RWPE1 (cell line): ENCODE measurements at regions not wholly inside any gene's neighbourhood (a gene's known extent, or its start where the extent isn't known, plus 50 kb on each side); places are given as distances from the start of the nearest gene placed in this dataset.

Source experiments
- CTCF ChIA-PET: fragments of 350-600 bp; sonication (Branson Sonifier 250); formaldehyde crosslinking; extraction: SDS; loops from one replicate; lab custom pipeline; 2021; lab: Yijun Ruan, JAX
- POLR2A ChIA-PET: fragments of 400-600 bp; formaldehyde crosslinking; extraction: SDS; loops from one replicate; lab custom pipeline; 2020; ENCODE audit warnings: antibody characterized with exemption; ENCODE audit not compliant: low non-redundant PET; lab: Yijun Ruan, JAX
- DNase-seq: peaks from one replicate; pipeline ENCODE4 v3.0.0; 2012; ENCODE audit warnings: low spot score
- H3K27ac ChIP-seq: fragments of 450-650 bp; 2 replicates; pipeline ENCODE4 v1.5.1; 2017
- CTCF ChIP-seq: fragments of 450-650 bp; conservative IDR thresholded peaks from 2 replicates; pipeline ENCODE4 v1.5.1; 2017; ENCODE audit warnings: low read depth, mild to moderate bottlenecking

- no peak for TF ChIP-seq CTCF
- DNase-seq = no peak
- ChIA-PET CTCF (interaction anchor here (0.6 kb wide), 1 partner anchor 319 kb away, joined by 3 read pairs; no protein-coding TSS in a partner anchor), POLR2A (no interaction called here)
- H3K27ac ChIP-seq = no peak overlapping the region
Observed at GRCh38 chr4:173801361-173801760, 271.3 kb upstream of the HAND2 start.

- ChIA-PET CTCF (no interaction called here), POLR2A (no interaction called here)
- TF ChIP-seq CTCF = no peak
- no peak for DNase-seq
- H3K27ac ChIP-seq = no peak overlapping the region
Observed at GRCh38 chr4:173797296-173797695, 267.3 kb upstream of the HAND2 start.

GRCh38 chr4:173794662-173795061 is 264.6 kb upstream of the HAND2 start:
- no peak for DNase-seq
- ChIA-PET POLR2A (no interaction called here), CTCF (no interaction called here)
- TF ChIP-seq CTCF = no peak
- no peak overlapping the region for H3K27ac ChIP-seq

- ChIA-PET POLR2A (no interaction called here), CTCF (no interaction called here)
- no peak for DNase-seq
- no peak for TF ChIP-seq CTCF
- no peak overlapping the region for H3K27ac ChIP-seq
Observed at GRCh38 chr4:173793937-173794510, 264.0 kb upstream of the HAND2 start.

GRCh38 chr4:173782660-173783059 is 252.6 kb upstream of the HAND2 start:
- CTCF ChIA-PET = no interaction called here
- POLR2A ChIA-PET = no interaction called here
- no peak for DNase-seq
- H3K27ac ChIP-seq = no peak overlapping the region
- TF ChIP-seq CTCF = no peak

GRCh38 chr4:173777921-173778320 is 247.9 kb upstream of the HAND2 start:
- H3K27ac ChIP-seq = no peak overlapping the region
- ChIA-PET POLR2A (no interaction called here), CTCF (no interaction called here)
- no peak for TF ChIP-seq CTCF
- no peak for DNase-seq
